ENCODE measurements at regions not wholly inside any gene's neighbourhood (a gene's known extent, or its start where the extent isn't known, plus 50 kb on each side); places are given as distances from the start of the nearest gene placed in this dataset.

GRCh38 chr10:120960725-120961124, 109.6 kb downstream of the WDR11 start:
- no peaks in the 10 kb centered on the region for H3K36me3 Mint-ChIP-seq (ENCODE audit: low read depth)
- no peak overlapping the region for H3K27ac Mint-ChIP-seq
- peaks cover 74% of the 10 kb centered on the region for H3K27me3 Mint-ChIP-seq
- intact Hi-C loops (cut with micrococcal nuclease) = no loop called here
- H3K4me3 Mint-ChIP-seq = no peak overlapping the region
- no peaks in the 10 kb centered on the region for H3K4me1 Mint-ChIP-seq (ENCODE audit: low read depth)
- no peaks in the 10 kb centered on the region for H3K9me3 Mint-ChIP-seq

GRCh38 chr10:120961795-120962755, 110.9 kb downstream of the WDR11 start:
- no peak overlapping the region for H3K27ac Mint-ChIP-seq
- H3K9me3 Mint-ChIP-seq = no peaks in the 10 kb centered on the region
- intact Hi-C loops (cut with micrococcal nuclease) = no loop called here
- H3K4me3 Mint-ChIP-seq = no peak overlapping the region
- H3K4me1 Mint-ChIP-seq (ENCODE audit: low read depth) = no peaks in the 10 kb centered on the region
- H3K36me3 Mint-ChIP-seq (ENCODE audit: low read depth) = no peaks in the 10 kb centered on the region
- peaks cover 84% of the 10 kb centered on the region for H3K27me3 Mint-ChIP-seq

DNA sequence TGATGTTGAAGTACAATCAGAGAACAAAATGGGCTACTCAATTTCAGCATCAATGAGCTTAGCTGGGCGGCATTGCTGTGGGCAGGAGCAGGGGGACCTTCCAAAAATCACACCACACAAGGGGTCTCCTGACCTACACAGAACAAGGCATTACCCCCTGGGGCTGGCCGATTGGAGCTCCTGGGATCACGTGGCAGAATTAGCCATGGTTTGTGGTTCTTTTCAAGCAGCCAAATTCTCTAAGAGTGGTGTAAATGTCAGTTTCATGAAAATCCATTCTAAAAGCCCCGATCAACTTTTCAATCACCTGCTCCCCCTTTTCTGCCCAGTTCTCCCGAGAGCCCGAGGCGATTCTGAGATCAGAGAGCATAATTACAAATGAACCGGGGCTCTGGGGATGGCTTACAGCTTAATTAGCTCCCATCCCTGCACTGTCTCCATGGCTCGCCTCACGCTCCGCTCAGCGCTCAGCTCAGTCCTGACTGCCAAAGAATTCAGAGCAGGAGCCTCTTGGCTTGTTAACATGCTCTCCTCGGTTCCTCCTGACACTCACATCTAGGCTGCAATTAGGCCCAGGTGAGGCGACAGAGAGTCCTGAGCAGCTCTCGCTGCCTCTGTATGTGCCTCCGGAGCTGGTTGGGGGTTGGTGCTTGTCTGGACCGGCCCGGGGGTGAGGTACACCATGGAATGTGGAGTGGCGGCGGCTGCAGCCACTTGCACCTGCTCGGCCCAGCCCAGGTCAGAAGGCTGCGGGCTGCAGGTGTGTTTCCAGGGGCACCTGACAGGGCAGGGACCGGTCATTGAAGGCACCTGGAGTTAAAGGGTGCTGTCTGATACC, 111.8 kb downstream of the WDR11 start:
- no peak overlapping the region for H3K27ac Mint-ChIP-seq
- peaks cover 84% of the 10 kb centered on the region for H3K27me3 Mint-ChIP-seq

DNA sequence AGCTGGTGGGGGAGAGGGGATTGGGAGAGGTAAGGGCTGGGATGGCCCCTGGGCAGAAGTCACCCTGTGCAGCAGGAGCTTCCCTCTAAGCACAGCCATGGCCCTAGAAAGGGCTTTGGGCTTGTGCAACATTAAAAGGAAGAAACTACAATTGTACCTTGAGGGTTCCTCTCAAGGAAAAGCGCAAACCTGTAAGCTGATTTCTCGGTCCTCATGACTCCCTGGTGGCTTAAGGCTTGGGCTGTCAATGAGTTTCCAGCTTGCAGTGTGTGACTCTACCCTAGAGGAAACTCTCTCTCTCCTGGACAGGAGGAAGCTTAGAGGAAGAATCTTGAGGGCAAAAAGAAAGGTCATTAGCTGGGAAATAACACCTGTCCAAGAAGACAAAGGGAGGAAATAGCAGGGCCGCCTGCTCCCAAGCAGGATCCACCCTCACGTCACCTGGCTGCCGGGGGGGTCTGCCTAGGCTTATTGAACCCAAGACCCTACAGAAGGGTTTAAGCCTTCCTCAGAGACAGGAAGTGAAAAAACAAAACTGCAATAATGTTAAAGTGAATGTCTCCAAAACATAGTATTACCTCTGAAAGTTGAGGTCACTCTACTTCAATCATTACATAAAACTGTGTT, 112.5 kb downstream of the WDR11 start:
- peaks cover 86% of the 10 kb centered on the region for H3K27me3 Mint-ChIP-seq
- no peak overlapping the region for H3K4me3 Mint-ChIP-seq
- intact Hi-C loops (cut with micrococcal nuclease) = no loop called here
- H3K4me1 Mint-ChIP-seq (ENCODE audit: low read depth) = no peaks in the 10 kb centered on the region
- H3K36me3 Mint-ChIP-seq (ENCODE audit: low read depth) = no peaks in the 10 kb centered on the region
- H3K9me3 Mint-ChIP-seq = no peaks in the 10 kb centered on the region
- H3K27ac Mint-ChIP-seq = no peak overlapping the region

More for the DNA sequence above, 111.8 kb downstream of the WDR11 start:
- Mint-ChIP-seq H3K4me3 (no peak overlapping the region), H3K4me1 (ENCODE audit: low read depth) (no peaks in the 10 kb centered on the region), H3K9me3 (no peaks in the 10 kb centered on the region), H3K36me3 (ENCODE audit: low read depth) (no peaks in the 10 kb centered on the region)
- intact Hi-C loops (cut with micrococcal nuclease) = no loop called here

DNA sequence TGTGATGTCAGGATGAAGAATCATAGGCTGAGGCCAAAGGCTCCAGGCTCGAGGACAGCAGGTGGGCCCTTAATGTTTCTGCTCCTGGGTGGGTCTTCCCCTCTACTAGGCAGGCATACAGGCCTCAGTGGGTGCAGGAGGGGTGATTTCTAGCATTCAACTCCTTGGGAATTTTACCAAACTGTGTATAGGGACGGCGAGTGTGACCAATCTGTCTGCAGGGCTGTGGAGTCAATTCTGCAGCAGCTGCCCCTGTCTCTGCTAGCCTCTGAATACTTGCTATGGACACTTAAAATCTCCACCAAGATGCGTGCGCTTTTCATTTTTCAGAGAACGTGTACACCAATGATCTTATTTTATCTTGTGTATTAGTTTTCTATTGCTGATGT, 115.5 kb downstream of the WDR11 start:
- Mint-ChIP-seq H3K9me3 (peaks cover 8% of the 10 kb centered on the region), H3K27ac (no peak overlapping the region), H3K27me3 (peaks cover 94% of the 10 kb centered on the region), H3K4me1 (ENCODE audit: low read depth) (no peaks in the 10 kb centered on the region), H3K4me3 (no peak overlapping the region), H3K36me3 (ENCODE audit: low read depth) (no peaks in the 10 kb centered on the region)
- intact Hi-C loops (cut with micrococcal nuclease) = no loop called here

- Mint-ChIP-seq H3K4me3 (no peak overlapping the region), H3K27ac (no peak overlapping the region), H3K4me1 (ENCODE audit: low read depth) (no peaks in the 10 kb centered on the region), H3K36me3 (ENCODE audit: low read depth) (no peaks in the 10 kb centered on the region), H3K9me3 (peaks cover 10% of the 10 kb centered on the region), H3K27me3 (peaks cover 91% of the 10 kb centered on the region)
- intact Hi-C loops (cut with micrococcal nuclease) = no loop called here
Measured at GRCh38 chr10:120969219-120969645, 118.1 kb downstream of the WDR11 start.

DNA sequence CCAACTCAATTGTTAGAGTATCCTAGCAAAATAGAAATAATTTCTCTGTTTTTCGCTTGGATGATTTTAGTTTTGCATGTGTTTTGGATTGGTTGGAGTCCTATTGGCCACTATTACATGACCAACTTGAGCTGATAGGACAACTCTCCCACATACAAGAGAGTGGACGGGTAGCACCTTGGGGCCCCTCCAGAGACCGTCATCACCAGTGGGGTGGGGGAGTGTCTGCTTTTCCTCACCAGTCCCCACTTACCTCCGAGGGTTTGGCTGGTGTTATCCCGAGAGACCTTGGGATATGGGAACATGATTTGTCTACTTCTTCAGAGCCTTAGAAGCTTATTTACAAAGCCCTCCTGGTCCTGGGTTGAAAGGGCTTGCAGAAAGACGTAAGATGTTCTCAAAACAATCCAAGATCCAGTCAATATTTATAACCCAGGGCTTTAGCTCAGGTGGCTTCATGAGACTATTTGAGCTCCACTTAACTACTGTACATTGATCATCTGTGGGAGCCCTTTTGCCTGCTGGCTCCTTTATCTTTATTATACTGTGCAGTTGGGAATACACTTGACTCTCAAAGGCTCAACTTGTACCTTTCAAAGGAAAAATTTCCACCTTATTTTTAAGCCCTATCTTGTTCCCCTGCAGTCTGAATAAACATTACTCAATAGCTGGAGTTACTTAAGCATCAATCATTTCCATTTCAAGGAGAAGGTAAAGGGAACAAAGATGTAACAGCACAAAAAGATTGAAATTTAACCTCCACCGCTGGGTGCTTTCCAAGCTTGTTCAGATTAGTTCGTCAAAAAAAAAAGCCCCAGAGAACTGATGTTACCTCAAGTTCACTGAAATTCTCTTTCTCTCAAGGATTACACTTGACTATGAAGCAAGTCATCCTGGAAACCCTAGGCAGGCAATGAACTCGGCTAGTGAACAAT, 119.7 kb downstream of the WDR11 start:
- Mint-ChIP-seq H3K4me1 (ENCODE audit: low read depth) (no peaks in the 10 kb centered on the region), H3K27ac (no peak overlapping the region), H3K9me3 (peaks cover 21% of the 10 kb centered on the region), H3K4me3 (no peak overlapping the region), H3K27me3 (peaks cover 90% of the 10 kb centered on the region), H3K36me3 (ENCODE audit: low read depth) (no peaks in the 10 kb centered on the region)
- intact Hi-C loops (cut with micrococcal nuclease) = no loop called here

DNA sequence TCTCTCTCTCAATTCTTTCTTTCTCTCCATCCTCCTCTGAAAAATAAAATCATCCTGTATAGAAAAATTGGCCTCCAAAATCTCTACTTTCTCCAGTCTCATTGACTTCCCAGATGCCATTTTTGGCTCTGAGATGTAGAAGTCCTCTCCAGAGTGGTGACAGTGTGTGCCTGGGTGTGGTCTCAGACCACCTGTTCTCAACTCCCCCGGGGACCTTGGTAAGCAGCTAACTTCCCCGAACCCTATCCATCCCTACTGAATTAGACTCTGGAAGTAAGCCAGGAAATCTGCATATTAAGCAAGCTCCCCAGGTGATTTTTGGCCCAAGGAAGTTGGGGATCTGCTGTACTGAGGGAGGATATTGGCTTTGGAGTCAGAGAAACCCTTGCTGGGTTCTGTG, 120.5 kb downstream of the WDR11 start:
- Mint-ChIP-seq H3K36me3 (ENCODE audit: low read depth) (no peaks in the 10 kb centered on the region), H3K9me3 (peaks cover 21% of the 10 kb centered on the region), H3K27ac (no peak overlapping the region), H3K4me3 (no peak overlapping the region), H3K4me1 (ENCODE audit: low read depth) (no peaks in the 10 kb centered on the region), H3K27me3 (peaks cover 89% of the 10 kb centered on the region)
- intact Hi-C loops (cut with micrococcal nuclease) = no loop called here

- Mint-ChIP-seq H3K4me3 (no peak overlapping the region), H3K36me3 (ENCODE audit: low read depth) (no peaks in the 10 kb centered on the region), H3K4me1 (ENCODE audit: low read depth) (no peaks in the 10 kb centered on the region), H3K9me3 (peaks cover 21% of the 10 kb centered on the region), H3K27ac (no peak overlapping the region), H3K27me3 (peaks cover 89% of the 10 kb centered on the region)
- intact Hi-C loops (cut with micrococcal nuclease) = no loop called here
Measured at GRCh38 chr10:120972259-120972658, 121.1 kb downstream of the WDR11 start.

DNA sequence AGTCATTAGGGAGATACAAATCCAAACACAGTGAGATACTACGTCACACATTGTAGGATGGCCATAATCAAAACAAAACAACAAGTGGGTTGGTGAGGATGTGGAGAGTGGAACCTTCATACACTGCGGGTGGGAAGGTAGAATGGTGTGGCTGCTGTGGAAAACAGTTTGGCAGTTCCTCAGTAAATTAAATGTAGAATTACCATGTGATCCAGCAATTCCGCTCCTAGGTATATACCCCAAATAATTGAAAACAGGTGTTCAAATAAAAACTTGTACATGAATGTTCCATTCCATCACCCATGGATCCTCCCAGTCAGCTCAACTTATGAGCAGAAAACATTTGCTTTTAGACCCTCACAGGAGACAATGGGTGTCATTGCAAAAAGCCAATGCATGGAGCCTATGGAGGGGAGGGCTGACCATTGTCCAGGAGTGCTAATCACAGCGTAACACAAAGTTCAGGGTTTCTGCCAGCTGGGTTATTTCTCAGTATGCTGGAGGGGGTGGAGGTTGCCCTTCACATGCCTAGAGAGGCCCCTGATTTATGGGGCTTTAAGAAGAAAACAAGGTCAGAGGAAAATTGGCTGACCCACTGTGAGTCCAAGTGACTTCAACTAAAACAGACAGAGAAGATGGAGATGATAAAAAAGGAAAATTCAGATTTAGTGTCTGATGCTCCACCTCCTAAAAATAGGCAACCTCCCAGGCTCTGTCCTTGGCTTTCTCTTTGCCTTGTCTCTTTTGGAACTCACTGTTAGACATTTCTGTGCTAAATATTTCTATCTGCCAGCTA, 124.1 kb downstream of the WDR11 start:
- no peak overlapping the region for H3K4me3 Mint-ChIP-seq
- intact Hi-C loops (cut with micrococcal nuclease) = no loop called here
- H3K27me3 Mint-ChIP-seq = peaks cover 87% of the 10 kb centered on the region
- H3K27ac Mint-ChIP-seq = no peak overlapping the region
- H3K36me3 Mint-ChIP-seq (ENCODE audit: low read depth) = no peaks in the 10 kb centered on the region
- no peaks in the 10 kb centered on the region for H3K4me1 Mint-ChIP-seq (ENCODE audit: low read depth)
- peaks cover 13% of the 10 kb centered on the region for H3K9me3 Mint-ChIP-seq

DNA sequence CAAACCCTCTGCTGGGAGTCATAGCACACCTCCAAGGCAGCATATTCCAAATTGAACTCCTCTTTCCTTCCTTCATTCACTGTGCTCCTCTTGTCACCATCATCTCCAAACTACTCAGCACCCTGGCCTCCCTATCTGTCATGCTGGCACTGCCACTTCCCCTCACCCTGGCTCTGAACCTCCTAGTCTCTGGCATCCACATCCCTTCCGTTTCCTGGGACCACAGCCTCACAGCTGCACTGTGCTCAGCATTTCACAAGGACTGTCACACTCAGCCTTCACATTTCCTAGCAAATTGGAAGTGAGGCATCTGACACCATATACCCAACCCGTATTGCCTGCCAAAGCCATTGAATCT, 124.7 kb downstream of the WDR11 start:
- Mint-ChIP-seq H3K4me3 (no peak overlapping the region), H3K36me3 (ENCODE audit: low read depth) (no peaks in the 10 kb centered on the region), H3K27me3 (peaks cover 88% of the 10 kb centered on the region), H3K27ac (no peak overlapping the region), H3K4me1 (ENCODE audit: low read depth) (no peaks in the 10 kb centered on the region), H3K9me3 (peaks cover 13% of the 10 kb centered on the region)
- intact Hi-C loops (cut with micrococcal nuclease) = no loop called here

- H3K27me3 Mint-ChIP-seq = peaks cover 93% of the 10 kb centered on the region
- H3K9me3 Mint-ChIP-seq = peaks cover 13% of the 10 kb centered on the region
- no peaks in the 10 kb centered on the region for H3K36me3 Mint-ChIP-seq (ENCODE audit: low read depth)
- H3K4me3 Mint-ChIP-seq = no peak overlapping the region
- intact Hi-C loops (cut with micrococcal nuclease) = no loop called here
- H3K4me1 Mint-ChIP-seq (ENCODE audit: low read depth) = no peaks in the 10 kb centered on the region
- no peak overlapping the region for H3K27ac Mint-ChIP-seq
Measured at GRCh38 chr10:120977897-120978296, 126.7 kb downstream of the WDR11 start.

Measured in dendritic cell treated with granulocyte-macrophage colony-stimulating factor and Interleukin-4, amounts not matched to agents 40 ng/mL and 50 ng/mL, for 4 days (primary cell).